Activated B cell treated with CpG ODN at 0.5 μM for 24 hours (primary cell): ENCODE measurements at regions not wholly inside any gene's neighbourhood (a gene's known extent, or its start where the extent isn't known, plus 50 kb on each side); places are given as distances from the start of the nearest gene placed in this dataset.

Source experiments
- ATAC-seq: fragments of 200-7000 bp; cut with Tn5 transposase; one replicate; pipeline ENCODE4 v1.10.0; 2021; ENCODE audit warnings: low read depth, mild to moderate bottlenecking, moderate library complexity
- CTCF ChIA-PET: fragments of 350-600 bp; sonication (Branson Sonifier 250); formaldehyde crosslinking; loops from one replicate; lab custom pipeline; 2021; ENCODE audit warnings: antibody characterized with exemption; lab: Charles Lee
- POLR2A ChIA-PET: fragments of 350-600 bp; sonication (Branson Sonifier 250); formaldehyde crosslinking; loops from one replicate; lab custom pipeline; 2021; ENCODE audit warnings: antibody characterized with exemption; lab: Charles Lee
- DNase-seq: peaks from one replicate; pipeline ENCODE4 v3.0.0; 2022
- H3K27ac Mint-ChIP-seq: one replicate; pipeline ENCODE4 v1.8.0; 2020; ENCODE audit warnings: mixed read lengths
- H3K27me3 Mint-ChIP-seq: one replicate; pipeline ENCODE4 v1.8.0; 2021; ENCODE audit warnings: mixed read lengths
- H3K36me3 Mint-ChIP-seq: one replicate; pipeline ENCODE4 v1.8.0; 2021; ENCODE audit warnings: low read depth, mixed read lengths
- H3K4me1 Mint-ChIP-seq: one replicate; pipeline ENCODE4 v1.8.0; 2021; ENCODE audit warnings: mixed read lengths
- H3K4me3 Mint-ChIP-seq: one replicate; pipeline ENCODE4 v1.8.0; 2020; ENCODE audit warnings: mild to moderate bottlenecking, mixed read lengths
- H3K9me3 Mint-ChIP-seq: one replicate; pipeline ENCODE4 v1.8.0; 2020; ENCODE audit warnings: mixed read lengths
- CTCF ChIP-seq: fragments of 200-600 bp; IDR thresholded peaks from one replicate; pipeline ENCODE4 v1.8.0; 2022; ENCODE audit warnings: antibody characterized with exemption, mild to moderate bottlenecking
- intact Hi-C: fragments of 100-400 bp; cut with micrococcal nuclease; formaldehyde crosslinking; loops from one replicate; pipeline ENCODE4 v1.15.1; 2024

GRCh38 chr14:89040080-89040459 is 215.6 kb downstream of the TTC8 start:
- Mint-ChIP-seq H3K9me3 (peaks cover 5% of the 10 kb centered on the region), H3K27me3 (peaks cover 36% of the 10 kb centered on the region), H3K4me1 (peaks cover 14% of the 10 kb centered on the region), H3K4me3 (peak overlapping the region; percentile 81), H3K36me3 (no peaks in the 10 kb centered on the region), H3K27ac (no peak overlapping the region)
- no peak for TF ChIP-seq CTCF
- POLR2A ChIA-PET, result no interaction called here
- CTCF ChIA-PET, result interaction anchor here (1.0 to 2.7 kb wide), 5 partner anchors 12 to 875 kb away, joined by 3 to 13 read pairs (median 3); no protein-coding TSS in a partner anchor
- DNase-seq, result no peak
- intact Hi-C loops, result loop anchor here (1.0 to 10.0 kb wide), 8 partner anchors 127 to 875 kb away; no protein-coding TSS in a partner anchor
- peak; percentile 18 for ATAC-seq

- H3K4me1 Mint-ChIP-seq, result peaks cover 14% of the 10 kb centered on the region
- DNase-seq, result peak; percentile 76
Measured at GRCh38 chr14:89040460-89041256, 216.2 kb downstream of the TTC8 start.

GRCh38 chr14:89041257-89041582 is 216.8 kb downstream of the TTC8 start:
- H3K27ac Mint-ChIP-seq, result no peak overlapping the region
- TF ChIP-seq CTCF, result no peak

More at GRCh38 chr14:89040460-89041256, 216.2 kb downstream of the TTC8 start:
- ChIA-PET POLR2A (interaction anchor here (0.6 to 1.0 kb wide), 2 partner anchors 390 to 448 kb away, joined by 3 to 4 read pairs; no protein-coding TSS in a partner anchor), CTCF (interaction anchor here (0.9 to 2.7 kb wide), 11 partner anchors 13 to 875 kb away, joined by 3 to 13 read pairs (median 4); no protein-coding TSS in a partner anchor)
- Mint-ChIP-seq H3K27ac (no peak overlapping the region), H3K36me3 (no peaks in the 10 kb centered on the region), H3K27me3 (peaks cover 34% of the 10 kb centered on the region), H3K4me3 (peak overlapping the region; percentile 81), H3K9me3 (peaks cover 5% of the 10 kb centered on the region)
- peak; percentile 71 for ATAC-seq
- intact Hi-C loops, result loop anchor here (1.0 to 10.0 kb wide), 8 partner anchors 127 to 875 kb away; no protein-coding TSS in a partner anchor
- peak; percentile 95 for TF ChIP-seq CTCF

GRCh38 chr14:89042021-89042420 is 217.6 kb downstream of the TTC8 start:
- H3K9me3 Mint-ChIP-seq, result peaks cover 5% of the 10 kb centered on the region
- ATAC-seq, result no peak
- peaks cover 14% of the 10 kb centered on the region for H3K4me1 Mint-ChIP-seq
- intact Hi-C loops, result loop anchor here (5.0 to 10.0 kb wide), 2 partner anchors 125 to 293 kb away; no protein-coding TSS in a partner anchor
- H3K27me3 Mint-ChIP-seq, result peaks cover 30% of the 10 kb centered on the region
- no peak overlapping the region for H3K4me3 Mint-ChIP-seq
- no peak overlapping the region for H3K27ac Mint-ChIP-seq
- DNase-seq, result no peak
- ChIA-PET POLR2A (no interaction called here), CTCF (interaction anchor here (0.6 to 1.6 kb wide), 5 partner anchors 15 to 868 kb away, joined by 3 to 5 read pairs (median 4); no protein-coding TSS in a partner anchor)
- H3K36me3 Mint-ChIP-seq, result no peaks in the 10 kb centered on the region
- TF ChIP-seq CTCF, result no peak

More at GRCh38 chr14:89041257-89041582, 216.8 kb downstream of the TTC8 start:
- intact Hi-C loops, result loop anchor here (2.0 to 10.0 kb wide), 4 partner anchors 126 to 574 kb away; no protein-coding TSS in a partner anchor
- ChIA-PET CTCF (interaction anchor here (0.9 to 2.7 kb wide), 11 partner anchors 14 to 874 kb away, joined by 3 to 13 read pairs (median 5); no protein-coding TSS in a partner anchor), POLR2A (interaction anchor here (1.0 kb wide), 1 partner anchor 389 kb away, joined by 3 read pairs; no protein-coding TSS in a partner anchor)
- DNase-seq, result no peak
- peak; percentile 21 for ATAC-seq
- Mint-ChIP-seq H3K27me3 (peaks cover 33% of the 10 kb centered on the region), H3K36me3 (no peaks in the 10 kb centered on the region), H3K4me1 (peaks cover 14% of the 10 kb centered on the region), H3K9me3 (peaks cover 5% of the 10 kb centered on the region), H3K4me3 (no peak overlapping the region)

- H3K27ac Mint-ChIP-seq, result no peak overlapping the region
- no peaks in the 10 kb centered on the region for H3K36me3 Mint-ChIP-seq
- peaks cover 8% of the 10 kb centered on the region for H3K9me3 Mint-ChIP-seq
- ChIA-PET CTCF (no interaction called here), POLR2A (no interaction called here)
- no peaks in the 10 kb centered on the region for H3K27me3 Mint-ChIP-seq
- no peak for TF ChIP-seq CTCF
- no peak overlapping the region for H3K4me3 Mint-ChIP-seq
- ATAC-seq, result no peak
- intact Hi-C loops, result no loop called here
- DNase-seq, result no peak
- no peaks in the 10 kb centered on the region for H3K4me1 Mint-ChIP-seq
Measured at GRCh38 chr14:89053303-89053702, 228.9 kb downstream of the TTC8 start.
